Frontal cortex (tissue), 4 donors: ENCODE measurements at regions not wholly inside any gene's neighbourhood (a gene's known extent, or its start where the extent isn't known, plus 50 kb on each side); places are given as distances from the start of the nearest gene placed in this dataset. TPM values are rescaled to one million over a fixed set of nuclear protein-coding genes. Genes with fewer than 3 reads are reported as not detected.

Experiments
- DNase-seq, 2 donors: peaks; one replicate each; pipeline ENCODE4 v3.0.0; 2012; ENCODE audit warnings: low spot score in 2 of 2
- FAIRE-seq: peaks from 2 replicates; lab custom pipeline; 2012; peaks lifted over from hg19 to GRCh38; lab: Jason Lieb, UNC
- small RNA-seq: library from RNA; depleted of rRNA; stranded (forward); fragments of <200 nt; gene quantifications from one replicate; pipeline ENCODE3, GENCODE V24; 2014
- donor health status: control.
- donor health status: control.
- donor health status: control.

GRCh38 chr14:29475641-29476040, 452.0 kb downstream of the PRKD1 start:
- FAIRE-seq (no peak), DNase-seq (no peak)

GRCh38 chr14:29486132-29486531, 441.5 kb downstream of the PRKD1 start:
- DNase-seq (no peak), FAIRE-seq (no peak)

- DNase-seq (no peak), FAIRE-seq (no peak)
Observed at GRCh38 chr14:29489911-29490425, 437.7 kb downstream of the PRKD1 start.

- DNase-seq, result no peak
- FAIRE-seq, result no peak
Observed at GRCh38 chr14:29493849-29494248, 433.8 kb downstream of the PRKD1 start.

GRCh38 chr14:29494312-29494711, 433.3 kb downstream of the PRKD1 start:
- FAIRE-seq (no peak), DNase-seq (no peak)

- DNase-seq, result no peak
- no peak for FAIRE-seq
Observed at GRCh38 chr14:29503903-29504302, 423.7 kb downstream of the PRKD1 start.

- FAIRE-seq, result peak; percentile 63
- DNase-seq, result no peak
Observed at GRCh38 chr14:29518335-29518734, 409.3 kb downstream of the PRKD1 start.

- FAIRE-seq, result no peak
- no peak for DNase-seq
Observed at GRCh38 chr14:29521526-29522137, 406.0 kb downstream of the PRKD1 start.

Small RNAs in the stretch of these regions (small RNA-seq; reads per million reads assigned to genes)
- not detected for gene RF00019
- not detected for gene RNU11-5P
- not detected for gene RNU6-864P
